ENCODE measurements at regions not wholly inside any gene's neighbourhood (a gene's known extent, or its start where the extent isn't known, plus 50 kb on each side); places are given as distances from the start of the nearest gene placed in this dataset.

- no peak for TF ChIP-seq CTCF (IDR thresholded peaks at IDR 0.05; ENCODE audit: low read depth, low read length, missing control alignments)
- DNase-seq (ENCODE audit: low read depth) = no peak
- H3K4me3 ChIP-seq (ENCODE audit: low read depth, low read length) = no peak overlapping the region
These were observed 71.7 kb upstream of the TMPRSS2 start for GRCh38 chr21:41579692-41580091.

GRCh38 chr21:41578716-41579115 lies 70.8 kb upstream of the TMPRSS2 start:
- no peak overlapping the region for H3K4me3 ChIP-seq (ENCODE audit: low read depth, low read length)
- no peak for DNase-seq (ENCODE audit: low read depth)
- TF ChIP-seq CTCF (IDR thresholded peaks at IDR 0.05; ENCODE audit: low read depth, low read length, missing control alignments) = no peak

GRCh38 chr21:41578083-41578482 lies 70.1 kb upstream of the TMPRSS2 start:
- DNase-seq (ENCODE audit: low read depth) = no peak
- TF ChIP-seq CTCF (IDR thresholded peaks at IDR 0.05; ENCODE audit: low read depth, low read length, missing control alignments) = no peak
- H3K4me3 ChIP-seq (ENCODE audit: low read depth, low read length) = no peak overlapping the region

GRCh38 chr21:41576013-41576615 lies 68.2 kb upstream of the TMPRSS2 start:
- no peak for DNase-seq (ENCODE audit: low read depth)
- H3K4me3 ChIP-seq (ENCODE audit: low read depth, low read length) = no peak overlapping the region
- no peak for TF ChIP-seq CTCF (IDR thresholded peaks at IDR 0.05; ENCODE audit: low read depth, low read length, missing control alignments)

GRCh38 chr21:41573902-41574690 lies 66.1 kb upstream of the TMPRSS2 start:
- DNase-seq (ENCODE audit: low read depth) = no peak
- TF ChIP-seq CTCF (IDR thresholded peaks at IDR 0.05; ENCODE audit: low read depth, low read length, missing control alignments) = no peak
- H3K4me3 ChIP-seq (ENCODE audit: low read depth, low read length) = no peak overlapping the region

GRCh38 chr21:41571938-41572510 lies 64.1 kb upstream of the TMPRSS2 start:
- TF ChIP-seq CTCF (IDR thresholded peaks at IDR 0.05; ENCODE audit: low read depth, low read length, missing control alignments) = no peak
- no peak for DNase-seq (ENCODE audit: low read depth)
- H3K4me3 ChIP-seq (ENCODE audit: low read depth, low read length) = no peak overlapping the region
